ENCODE measurements at regions not wholly inside any gene's neighbourhood (a gene's known extent, or its start where the extent isn't known, plus 50 kb on each side); places are given as distances from the start of the nearest gene placed in this dataset.
"Not testable (repeated sequence)": the region's sequence is repeated elsewhere in the genome, so short reads cannot be mapped to it uniquely, and the experiment has no call there.

DNA sequence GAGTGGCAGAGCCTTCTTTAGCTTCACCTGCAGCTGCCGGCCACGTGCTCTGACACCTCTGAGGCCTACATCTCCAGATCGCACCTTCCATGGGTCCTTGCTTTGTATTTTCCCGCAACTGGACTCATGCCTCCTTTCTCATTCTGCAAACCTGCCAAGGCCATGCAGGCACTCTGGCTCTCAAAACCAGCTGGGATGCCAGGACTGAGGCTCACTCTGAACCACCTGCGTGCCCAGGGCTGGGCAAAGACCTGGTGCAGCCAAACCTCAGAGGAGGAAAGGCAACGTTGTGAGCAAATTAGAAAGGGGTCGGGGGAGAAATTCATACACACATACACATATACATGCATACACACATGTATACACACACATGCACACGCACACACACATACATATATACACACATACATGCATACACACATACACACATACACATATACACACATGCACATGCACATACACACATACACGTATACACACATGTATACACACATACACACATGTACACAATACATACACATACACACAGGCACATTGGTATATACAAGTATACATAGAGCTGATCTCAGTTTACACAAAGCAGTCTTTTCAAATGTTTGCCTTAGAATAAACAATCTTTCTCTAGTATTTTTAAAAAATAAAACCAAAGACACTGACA is 125.2 kb downstream of the RTP5 start:
- peaks cover 81% of the 10 kb centered on the region for H3K36me3 ChIP-seq
- no peak overlapping the region for H3K4me2 ChIP-seq
- H3K9ac ChIP-seq = no peak overlapping the region
- H3K4me1 ChIP-seq = peaks cover 10% of the 10 kb centered on the region
- no peak overlapping the region for H3K27ac ChIP-seq
- no peak for TF ChIP-seq Cebpa-rat (IDR thresholded peaks at IDR 0.05)
- H3K27me3 ChIP-seq = no peaks in the 10 kb centered on the region
- H3K9me3 ChIP-seq = no peaks in the 10 kb centered on the region
- H3K4me3 ChIP-seq = no peak overlapping the region
- peaks cover 33% of the 10 kb centered on the region; the same call in 1 of the 2 replicates for H4K20me1 ChIP-seq

DNA sequence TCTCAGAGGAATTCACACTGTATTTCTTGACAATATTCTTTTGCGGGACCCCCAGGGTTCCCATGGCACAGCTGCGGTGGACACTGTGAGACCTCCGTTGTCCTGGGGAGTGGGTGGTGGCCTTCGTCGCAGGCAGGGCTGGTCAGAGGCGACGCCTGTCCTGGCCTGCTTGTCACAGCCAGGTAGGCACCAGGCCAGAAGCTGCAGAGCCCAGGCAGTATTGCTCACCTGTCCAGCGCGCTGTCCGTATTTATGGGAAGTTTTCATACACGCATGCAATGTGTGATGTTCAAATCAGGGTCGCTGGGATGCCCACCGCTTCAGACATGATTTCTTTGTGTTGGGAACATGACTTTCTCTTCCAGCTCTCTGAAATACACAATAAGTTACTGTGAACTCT is 126.6 kb downstream of the RTP5 start:
- Histone ChIP-seq H3K4me2 (no peak overlapping the region), H3K9me3 (no peaks in the 10 kb centered on the region), H4K20me1 (peaks cover 29% of the 10 kb centered on the region; the same call in 1 of the 2 replicates), H3K27ac (no peak overlapping the region), H3K36me3 (peaks cover 72% of the 10 kb centered on the region), H3K4me1 (peaks cover 5% of the 10 kb centered on the region), H3K27me3 (no peaks in the 10 kb centered on the region), H3K4me3 (no peak overlapping the region), H3K9ac (no peak overlapping the region)
- TF ChIP-seq Cebpa-rat (IDR thresholded peaks at IDR 0.05) = no peak

DNA sequence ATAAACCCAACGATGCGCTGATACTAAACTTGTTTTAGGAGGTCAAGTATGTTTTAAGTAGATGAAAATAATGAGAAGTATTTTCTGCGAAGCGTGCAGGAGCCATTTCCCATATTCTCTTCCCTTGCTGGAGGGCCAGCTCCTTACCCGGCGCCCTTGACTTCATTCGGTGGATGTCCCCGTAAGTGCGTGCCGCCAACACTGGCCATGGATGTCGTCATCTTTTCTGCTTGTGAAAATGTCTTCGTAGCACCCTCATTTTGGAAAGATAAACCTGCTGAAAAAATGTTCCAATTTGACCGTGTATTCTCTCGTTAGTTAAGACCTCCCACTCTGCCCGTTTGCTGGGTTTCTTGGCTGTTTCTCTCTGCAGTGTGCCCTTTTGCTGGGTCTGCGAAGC is 127.5 kb downstream of the RTP5 start:
- Histone ChIP-seq H3K9ac (no peak overlapping the region), H3K36me3 (peaks cover 66% of the 10 kb centered on the region), H3K9me3 (no peaks in the 10 kb centered on the region), H3K27me3 (no peaks in the 10 kb centered on the region), H3K4me2 (no peak overlapping the region), H3K4me3 (no peak overlapping the region), H3K27ac (no peak overlapping the region), H4K20me1 (peaks cover 23% of the 10 kb centered on the region; the same call in 1 of the 2 replicates), H3K4me1 (peaks cover 8% of the 10 kb centered on the region)
- no peak for TF ChIP-seq Cebpa-rat (IDR thresholded peaks at IDR 0.05)

DNA sequence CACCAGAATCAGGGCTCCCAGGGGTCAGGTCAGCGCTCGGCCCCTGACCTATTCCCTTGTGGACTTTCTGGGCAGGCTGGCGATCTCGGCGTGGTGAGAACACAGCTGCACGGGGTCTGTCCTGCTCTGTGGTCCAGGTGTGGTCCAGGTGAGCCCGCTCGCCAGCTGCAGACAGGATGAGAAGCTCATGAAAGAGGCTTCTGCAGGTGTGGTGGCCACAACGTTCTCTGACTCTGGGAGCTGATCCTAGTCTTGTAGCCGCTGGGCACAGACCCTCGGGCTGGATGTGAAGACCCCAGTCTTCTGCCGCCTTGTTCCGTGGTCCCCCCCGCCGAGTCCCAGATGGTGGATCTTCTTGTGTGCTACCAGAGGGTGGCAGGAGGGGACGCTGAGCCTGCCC is 129.7 kb downstream of the RTP5 start:
- no peak for TF ChIP-seq Cebpa-rat (IDR thresholded peaks at IDR 0.05)
- no peaks in the 10 kb centered on the region for H3K9me3 ChIP-seq
- H3K4me3 ChIP-seq = no peak overlapping the region
- no peaks in the 10 kb centered on the region for H3K27me3 ChIP-seq
- peaks cover 45% of the 10 kb centered on the region for H3K36me3 ChIP-seq
- no peak overlapping the region for H3K9ac ChIP-seq
- H3K4me2 ChIP-seq = no peak overlapping the region
- H4K20me1 ChIP-seq = 0 out of 2 replicates have a peak, but pooled peaks cover 3% of the 10 kb centered on the region
- no peak overlapping the region for H3K27ac ChIP-seq
- H3K4me1 ChIP-seq = peaks cover 20% of the 10 kb centered on the region

DNA sequence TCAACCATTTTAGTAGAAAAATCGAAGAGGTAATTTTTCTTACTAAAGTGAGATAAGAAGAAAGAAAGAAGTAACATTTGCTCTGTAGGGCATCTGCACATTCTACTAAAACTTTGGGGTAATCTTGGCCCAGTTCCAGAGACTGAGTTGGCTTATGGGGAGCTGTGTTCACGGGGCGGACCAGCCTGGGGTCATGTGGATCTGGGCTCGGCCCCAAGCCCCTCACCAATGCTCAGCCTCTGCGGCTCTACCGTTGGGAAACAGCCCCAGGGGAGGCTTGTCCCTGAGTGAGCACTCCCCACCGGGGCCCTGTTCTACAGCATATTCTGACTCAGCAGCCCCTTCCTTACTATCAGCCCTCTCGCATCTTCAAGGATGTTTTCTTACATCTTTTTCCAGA is 132.3 kb downstream of the RTP5 start:
- no peak for TF ChIP-seq Cebpa-rat (IDR thresholded peaks at IDR 0.05)
- peak overlapping the region; percentile 62 for H3K4me2 ChIP-seq
- H3K4me3 ChIP-seq = no peak overlapping the region
- H3K9ac ChIP-seq = no peak overlapping the region
- H3K27me3 ChIP-seq = no peaks in the 10 kb centered on the region
- H3K27ac ChIP-seq = peak overlapping the region; percentile 78; the same call in 1 of the 2 replicates
- H3K36me3 ChIP-seq = peaks cover 18% of the 10 kb centered on the region
- H3K4me1 ChIP-seq = peaks cover 20% of the 10 kb centered on the region
- H4K20me1 ChIP-seq = no peaks in the 10 kb centered on the region
- H3K9me3 ChIP-seq = peaks cover 5% of the 10 kb centered on the region; the same call in 1 of the 2 replicates

DNA sequence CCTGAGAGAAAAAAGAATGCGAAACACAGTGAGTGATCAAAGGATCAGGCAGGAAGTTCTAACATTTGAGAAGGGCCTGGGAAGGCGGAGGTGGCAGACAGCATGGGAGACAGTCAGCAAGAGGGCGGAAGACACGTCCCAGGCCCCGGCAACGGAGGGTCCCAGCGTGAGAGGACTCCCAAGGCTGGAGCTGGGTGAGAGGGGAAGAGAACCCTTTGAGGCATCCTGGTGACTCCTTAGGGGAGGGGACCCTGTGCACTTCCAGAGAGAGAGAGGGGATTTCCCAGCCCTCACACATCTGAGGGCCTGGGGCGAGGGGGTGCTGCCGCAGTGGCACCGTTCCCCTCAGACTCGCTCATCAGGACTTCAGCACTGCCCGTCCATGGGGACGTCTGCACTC is 133.4 kb downstream of the RTP5 start:
- H3K36me3 ChIP-seq = peaks cover 13% of the 10 kb centered on the region
- H3K4me1 ChIP-seq = peaks cover 20% of the 10 kb centered on the region
- peaks cover 5% of the 10 kb centered on the region; the same call in 1 of the 2 replicates for H3K9me3 ChIP-seq
- H3K9ac ChIP-seq = peak overlapping the region; percentile 65; the same call in 1 of the 2 replicates
- no peaks in the 10 kb centered on the region for H3K27me3 ChIP-seq
- TF ChIP-seq Cebpa-rat (IDR thresholded peaks at IDR 0.05) = no peak
- H3K27ac ChIP-seq = peak overlapping the region; percentile 78
- no peak overlapping the region for H3K4me3 ChIP-seq
- peak overlapping the region; percentile 62 for H3K4me2 ChIP-seq
- no peaks in the 10 kb centered on the region for H4K20me1 ChIP-seq

DNA sequence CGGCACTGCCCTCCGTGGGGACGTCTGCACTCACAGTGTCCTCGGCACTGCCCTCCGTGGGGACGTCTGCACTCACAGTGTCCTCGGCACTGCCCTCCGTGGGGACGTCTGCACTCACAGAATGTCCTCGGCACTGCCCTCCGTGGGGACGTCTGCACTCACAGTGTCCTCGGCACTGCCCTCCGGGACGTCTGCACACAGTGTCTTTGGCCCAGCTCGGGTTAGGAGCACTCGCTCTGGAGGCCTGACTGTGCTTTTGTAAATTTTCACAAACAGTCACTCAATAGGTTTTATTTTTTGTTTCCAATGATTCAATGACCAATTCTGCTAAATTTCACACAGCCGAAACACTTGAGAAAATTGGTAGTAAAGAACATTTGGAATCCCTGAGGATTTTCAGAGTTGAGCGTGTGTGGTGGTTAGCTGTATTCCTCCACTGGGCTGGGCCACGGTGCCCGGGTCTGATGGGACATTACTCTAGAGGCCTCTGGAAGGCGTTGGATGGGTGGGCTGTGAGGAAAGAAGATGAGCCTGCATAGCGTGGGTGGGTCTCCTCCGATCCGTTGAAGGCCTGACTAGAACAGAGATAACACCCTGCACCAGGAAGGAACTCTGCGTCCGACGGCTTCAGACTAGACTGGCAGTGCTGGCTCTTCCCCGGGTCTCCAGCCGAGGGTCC is 134.8 kb downstream of the RTP5 start:
- Histone ChIP-seq H3K27ac (no peak overlapping the region), H3K4me3 (no peak overlapping the region), H3K9me3 (peaks cover 11% of the 10 kb centered on the region), H4K20me1 (no peaks in the 10 kb centered on the region), H3K9ac (no peak overlapping the region), H3K27me3 (no peaks in the 10 kb centered on the region), H3K4me2 (no peak overlapping the region), H3K4me1 (peaks cover 20% of the 10 kb centered on the region), H3K36me3 (peaks cover 2% of the 10 kb centered on the region; the same call in 1 of the 2 replicates)
- no peak for TF ChIP-seq Cebpa-rat (IDR thresholded peaks at IDR 0.05)

DNA sequence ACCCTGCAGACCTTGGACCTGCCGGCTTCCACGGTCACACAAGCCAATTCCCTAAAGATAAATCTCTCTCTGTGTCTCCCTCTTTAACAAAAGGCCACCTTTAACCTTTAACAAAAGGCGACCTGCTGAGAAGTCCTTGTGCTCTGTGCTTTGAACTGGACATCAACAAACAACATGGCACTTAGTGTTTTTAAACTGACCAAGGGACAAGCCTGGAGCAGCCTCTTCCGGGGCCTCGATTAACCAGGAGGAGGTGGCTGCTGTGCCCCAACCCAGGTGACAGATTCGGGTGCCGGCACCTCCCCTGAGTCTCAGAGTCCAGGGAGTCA is 135.3 kb downstream of the RTP5 start:
- Histone ChIP-seq H3K9ac (no peak overlapping the region), H3K4me1 (peaks cover 20% of the 10 kb centered on the region), H4K20me1 (no peaks in the 10 kb centered on the region), H3K27ac (no peak overlapping the region), H3K36me3 (no peaks in the 10 kb centered on the region), H3K27me3 (no peaks in the 10 kb centered on the region), H3K4me3 (no peak overlapping the region), H3K4me2 (no peak overlapping the region), H3K9me3 (peaks cover 13% of the 10 kb centered on the region)
- TF ChIP-seq Cebpa-rat (IDR thresholded peaks at IDR 0.05) = no peak

DNA sequence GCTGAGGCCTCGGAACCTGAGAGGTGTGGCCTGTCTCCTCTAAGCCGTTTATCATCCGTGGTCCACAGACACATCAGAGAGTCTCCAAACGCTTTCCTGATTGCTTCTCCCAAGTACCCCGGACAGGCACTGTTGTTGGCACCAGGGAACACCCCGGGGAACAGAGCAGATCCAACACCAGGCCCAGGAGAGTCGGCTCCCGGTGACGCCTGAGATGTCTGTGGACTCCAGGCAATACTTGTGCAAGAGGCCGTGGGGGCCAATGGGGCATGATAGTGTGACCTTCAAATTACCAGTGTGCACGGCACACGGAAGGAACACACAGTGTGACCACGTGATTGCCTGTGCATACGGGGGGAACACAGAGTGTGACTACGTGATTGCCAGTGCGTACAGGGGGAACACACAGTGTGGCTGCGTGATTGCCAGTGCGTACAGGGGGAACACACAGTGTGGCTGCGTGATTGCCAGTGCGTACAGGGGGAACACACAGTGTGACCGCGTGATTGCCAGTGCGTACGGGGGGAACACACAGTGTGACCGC is 136.6 kb downstream of the RTP5 start:
- H3K36me3 ChIP-seq, H4K20me1 ChIP-seq, H3K27ac ChIP-seq, H3K4me3 ChIP-seq, H3K4me2 ChIP-seq, H3K27me3 ChIP-seq, H3K9ac ChIP-seq: not testable (repeated sequence)
- Histone ChIP-seq H3K9me3 (peaks cover 17% of the 10 kb centered on the region), H3K4me1 (peaks cover 24% of the 10 kb centered on the region)

DNA sequence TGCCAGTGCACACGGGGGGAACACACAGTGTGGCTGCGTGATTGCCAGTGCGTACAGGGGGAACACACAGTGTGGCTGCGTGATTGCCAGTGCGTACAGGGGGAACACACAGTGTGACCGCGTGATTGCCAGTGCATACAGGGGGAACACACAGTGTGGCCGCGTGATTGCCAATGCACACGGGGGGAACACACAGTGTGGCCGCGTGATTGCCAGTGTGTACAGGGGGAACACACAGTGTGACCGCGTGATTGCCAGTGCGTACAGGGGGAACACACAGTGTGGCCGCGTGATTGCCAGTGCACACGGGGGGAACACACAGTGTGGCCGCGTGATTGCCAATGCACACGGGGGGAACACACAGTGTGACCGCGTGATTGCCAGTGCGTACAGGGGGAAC is 139.4 kb downstream of the RTP5 start:
- not testable (repeated sequence) for H3K4me2 ChIP-seq, H3K27me3 ChIP-seq, H3K27ac ChIP-seq, H3K36me3 ChIP-seq, H4K20me1 ChIP-seq, H3K9ac ChIP-seq, H3K4me1 ChIP-seq, H3K4me3 ChIP-seq
- peaks cover 17% of the 10 kb centered on the region for H3K9me3 ChIP-seq

DNA sequence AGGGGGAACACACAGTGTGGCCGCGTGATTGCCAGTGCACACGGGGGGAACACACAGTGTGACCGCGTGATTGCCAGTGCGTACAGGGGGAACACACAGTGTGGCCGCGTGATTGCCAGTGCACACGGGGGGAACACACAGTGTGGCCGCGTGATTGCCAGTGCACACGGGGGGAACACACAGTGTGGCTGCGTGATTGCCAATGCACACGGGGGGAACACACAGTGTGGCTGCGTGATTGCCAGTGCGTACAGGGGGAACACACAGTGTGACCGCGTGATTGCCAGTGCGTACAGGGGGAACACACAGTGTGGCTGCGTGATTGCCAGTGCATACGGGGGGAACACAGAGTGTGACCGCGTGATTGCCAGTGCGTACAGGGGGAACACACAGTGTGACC is 140.3 kb downstream of the RTP5 start:
- H4K20me1 ChIP-seq, H3K4me3 ChIP-seq, H3K27ac ChIP-seq, H3K4me1 ChIP-seq, H3K9ac ChIP-seq, H3K36me3 ChIP-seq, H3K4me2 ChIP-seq, H3K27me3 ChIP-seq: not testable (repeated sequence)
- peaks cover 17% of the 10 kb centered on the region for H3K9me3 ChIP-seq

DNA sequence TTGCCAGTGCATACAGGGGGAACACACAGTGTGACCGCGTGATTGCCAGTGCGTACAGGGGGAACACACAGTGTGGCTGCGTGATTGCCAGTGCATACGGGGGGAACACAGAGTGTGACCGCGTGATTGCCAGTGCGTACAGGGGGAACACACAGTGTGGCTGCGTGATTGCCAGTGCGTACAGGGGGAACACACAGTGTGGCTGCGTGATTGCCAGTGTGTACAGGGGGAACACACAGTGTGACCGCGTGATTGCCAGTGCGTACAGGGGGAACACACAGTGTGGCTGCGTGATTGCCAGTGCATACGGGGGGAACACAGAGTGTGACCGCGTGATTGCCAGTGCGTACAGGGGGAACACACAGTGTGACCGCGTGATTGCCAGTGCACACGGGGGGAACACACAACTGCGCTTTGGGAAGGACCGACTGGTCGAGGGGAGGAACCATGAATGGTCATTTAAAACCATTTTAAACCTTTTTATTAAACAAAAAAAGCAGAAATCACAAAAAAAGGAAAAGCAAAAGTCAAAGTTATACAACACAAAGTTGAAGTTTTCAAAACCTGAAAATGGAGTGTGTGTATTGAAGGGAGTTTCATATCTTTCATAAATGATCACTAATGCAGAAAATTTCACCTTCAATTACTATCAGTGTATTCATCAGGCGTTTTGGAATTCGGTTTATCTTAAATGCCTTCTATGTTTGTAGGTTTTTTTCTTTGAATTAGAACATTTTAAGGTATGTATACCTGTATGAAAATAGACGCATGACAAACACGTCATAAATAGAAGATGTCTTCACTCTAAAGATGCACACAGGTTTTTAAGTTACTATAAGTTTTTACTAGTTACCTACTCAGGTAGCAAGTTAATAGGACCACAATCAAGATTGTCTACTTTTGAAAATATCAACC is 141.0 kb downstream of the RTP5 start:
- H4K20me1 ChIP-seq, H3K4me3 ChIP-seq, H3K4me2 ChIP-seq, H3K27me3 ChIP-seq, H3K9ac ChIP-seq, H3K27ac ChIP-seq, H3K36me3 ChIP-seq: not testable (repeated sequence)
- Histone ChIP-seq H3K9me3 (peaks cover 17% of the 10 kb centered on the region), H3K4me1 (peaks cover 11% of the 10 kb centered on the region)
